CD4-positive, alpha-beta T cell treated with Interleukin-4 for 1 hour (primary cell): ENCODE measurements at regions not wholly inside any gene's neighbourhood (a gene's known extent, or its start where the extent isn't known, plus 50 kb on each side); places are given as distances from the start of the nearest gene placed in this dataset.
"Not testable (repeated sequence)": the region's sequence is repeated elsewhere in the genome, so short reads cannot be mapped to it uniquely, and the experiment has no call there.

ENCODE experiments used
- DNase-seq, 2 donors: peaks; one replicate each; pipeline ENCODE4 v3.0.0-alpha.2; 2020 to 2022

GRCh38 chr4:98828801-98829200 is 100.1 kb downstream of the EIF4E start:
- DNase-seq: peak in 1 of 2 donors; percentile 51

GRCh38 chr4:98827661-98828060 is 101.3 kb downstream of the EIF4E start:
- DNase-seq: no peak

GRCh38 chr4:98822144-98822543 is 106.8 kb downstream of the EIF4E start:
- DNase-seq: no peak

- DNase-seq: not testable (repeated sequence)
These were observed 110.8 kb downstream of the EIF4E start for GRCh38 chr4:98818116-98818515.

- no peak for DNase-seq
These were observed 112.1 kb downstream of the EIF4E start for GRCh38 chr4:98816816-98817215.

- DNase-seq: no peak
These were observed 112.5 kb downstream of the EIF4E start for GRCh38 chr4:98816386-98816785.

- DNase-seq: no peak
These were observed 124.5 kb downstream of the EIF4E start for GRCh38 chr4:98804403-98804802.

GRCh38 chr4:98803251-98803650 is 125.7 kb downstream of the EIF4E start:
- no peak for DNase-seq

- no peak for DNase-seq
These were observed 126.1 kb downstream of the EIF4E start for GRCh38 chr4:98802770-98803198.

GRCh38 chr4:98801259-98801725 is 127.6 kb downstream of the EIF4E start:
- no peak for DNase-seq

GRCh38 chr4:98796991-98797390 is 131.9 kb downstream of the EIF4E start:
- no peak for DNase-seq

- DNase-seq: no peak
These were observed 134.2 kb downstream of the EIF4E start for GRCh38 chr4:98794565-98795205.

- DNase-seq: no peak
These were observed 135.2 kb upstream of the TSPAN5 start for GRCh38 chr4:98793658-98794057.

GRCh38 chr4:98786866-98787265 is 128.5 kb upstream of the TSPAN5 start:
- no peak for DNase-seq

- no peak for DNase-seq
These were observed 126.7 kb upstream of the TSPAN5 start for GRCh38 chr4:98784947-98785706.

GRCh38 chr4:98781641-98782357 is 123.4 kb upstream of the TSPAN5 start:
- DNase-seq: no peak

GRCh38 chr4:98780926-98781325 is 122.5 kb upstream of the TSPAN5 start:
- no peak for DNase-seq

GRCh38 chr4:98779088-98779487 is 120.7 kb upstream of the TSPAN5 start:
- DNase-seq: no peak

- no peak for DNase-seq
These were observed 119.8 kb upstream of the TSPAN5 start for GRCh38 chr4:98778206-98778605.

- no peak for DNase-seq
These were observed 117.3 kb upstream of the TSPAN5 start for GRCh38 chr4:98775672-98776071.

GRCh38 chr4:98773638-98774037 is 115.2 kb upstream of the TSPAN5 start:
- no peak for DNase-seq

GRCh38 chr4:98771959-98772632 is 113.7 kb upstream of the TSPAN5 start:
- DNase-seq: no peak

- DNase-seq: no peak
These were observed 107.4 kb upstream of the TSPAN5 start for GRCh38 chr4:98765771-98766170.
